Caco-2 (cell line): ENCODE measurements at regions not wholly inside any gene's neighbourhood (a gene's known extent, or its start where the extent isn't known, plus 50 kb on each side); places are given as distances from the start of the nearest gene placed in this dataset.
"Not testable (repeated sequence)": the region's sequence is repeated elsewhere in the genome, so short reads cannot be mapped to it uniquely, and the experiment has no call there.

Source experiments
- BruUV-seq: library from RNA; stranded (reverse); fragments of 400-500 nt; replicated peaks from 2 replicates; lab custom pipeline; 2021; lab: Mats Ljungman, UMichigan
- CTCF ChIA-PET: fragments of 300-600 bp; sonication (Branson Sonifier 250); formaldehyde crosslinking; loops from one replicate; lab custom pipeline; 2022; ENCODE audit warnings: antibody characterized with exemption; lab: Charles Lee
- POLR2A ChIA-PET: fragments of 300-600 bp; sonication (Branson Sonifier 250); formaldehyde crosslinking; loops from one replicate; lab custom pipeline; 2022; ENCODE audit warnings: antibody characterized with exemption; lab: Charles Lee
- DNase-seq, 2 experiments: peaks; one replicate each; pipeline versions ENCODE4 v3.0.0 to v3.0.0-alpha.2; 2020 to 2022
- H3K27me3 ChIP-seq: replicated peaks from 2 replicates; pipeline ENCODE4 v1.6.0; 2011; ENCODE audit warnings: low read length; ENCODE audit not compliant: control insufficient read depth, insufficient read depth
- H3K36me3 ChIP-seq: 2 replicates; pipeline ENCODE4 v1.5.1; 2011; ENCODE audit warnings: low read length; ENCODE audit not compliant: control insufficient read depth, insufficient read depth
- H3K4me1 ChIP-seq: fragments of 250-450 bp; sonication (Bioruptor Pico); 2 replicates; pipeline ENCODE4 v1.5.1; 2020; ENCODE audit warnings: mild to moderate bottlenecking
- H3K4me3 ChIP-seq: 2 replicates; pipeline ENCODE4 v1.5.1; 2011; ENCODE audit warnings: low read depth, mild to moderate bottlenecking, control low read depth, low read length
- H3K9me3 ChIP-seq: fragments of 250-450 bp; sonication (Bioruptor Pico); 2 replicates; pipeline ENCODE4 v1.5.1; 2020; ENCODE audit warnings: mild to moderate bottlenecking, moderate library complexity
- H3K27ac Mint-ChIP-seq: one replicate; pipeline ENCODE4 v1.8.0; 2022; ENCODE audit warnings: mixed read lengths; ENCODE audit not compliant: unreplicated experiment
- H3K27me3 Mint-ChIP-seq: one replicate; pipeline ENCODE4 v1.8.0; 2022; ENCODE audit warnings: mixed read lengths; ENCODE audit not compliant: insufficient read depth, unreplicated experiment
- H3K36me3 Mint-ChIP-seq: one replicate; pipeline ENCODE4 v1.8.0; 2022; ENCODE audit warnings: mild to moderate bottlenecking, mixed read lengths; ENCODE audit not compliant: insufficient read depth, unreplicated experiment
- H3K4me1 Mint-ChIP-seq: one replicate; pipeline ENCODE4 v1.8.0; 2022; ENCODE audit warnings: low read depth, mixed read lengths; ENCODE audit not compliant: unreplicated experiment
- H3K4me3 Mint-ChIP-seq: one replicate; pipeline ENCODE4 v1.8.0; 2022; ENCODE audit warnings: mild to moderate bottlenecking, moderate library complexity, mixed read lengths; ENCODE audit not compliant: unreplicated experiment
- H3K9me3 Mint-ChIP-seq: one replicate; pipeline ENCODE4 v1.8.0; 2022; ENCODE audit warnings: mixed read lengths; ENCODE audit not compliant: unreplicated experiment
- CTCF ChIP-seq, 2 experiments: fragments of 200-600 bp in 1 of 2; IDR thresholded peaks; 1 replicate in 1 of 2; 2 replicates in 1 of 2; pipeline versions ENCODE4 v1.5.1 to v1.8.0; 2011 to 2022; ENCODE audit warnings: antibody characterized with exemption in 1 of 2, control low read depth in 1 of 2, inconsistent platforms in 1 of 2, low read depth in 1 of 2, low read length in 1 of 2, mild to moderate bottlenecking in 1 of 2, moderate library complexity in 1 of 2; ENCODE audit not compliant: insufficient read depth in 1 of 2, severe bottlenecking in 1 of 2, unreplicated experiment in 1 of 2
- intact Hi-C: fragments of 100-400 bp; cut with micrococcal nuclease; formaldehyde crosslinking; loops from one replicate; pipeline ENCODE4 v1.10.0; 2022; ENCODE audit not compliant: unreplicated experiment

GRCh38 chr16:85517563-85518179, 95.5 kb upstream of the GSE1 start:
- CTCF ChIA-PET = no interaction called here
- POLR2A ChIA-PET = no interaction called here

GRCh38 chr16:85518398-85519049, 94.6 kb upstream of the GSE1 start:
- H3K4me3 ChIP-seq = no peak overlapping the region
- H3K4me1 ChIP-seq = peaks cover 64% of the 10 kb centered on the region
- no peaks in the 10 kb centered on the region for H3K9me3 ChIP-seq
- intact Hi-C loops = no loop called here
- BruUV-seq = no TSS peak
- Mint-ChIP-seq H3K9me3 (peaks cover 14% of the 10 kb centered on the region), H3K27me3 (no peaks in the 10 kb centered on the region), H3K36me3 (peaks cover 26% of the 10 kb centered on the region), H3K4me1 (peaks cover 54% of the 10 kb centered on the region), H3K4me3 (no peak overlapping the region), H3K27ac (no peak overlapping the region)
- no peaks in the 10 kb centered on the region for H3K27me3 ChIP-seq
- no peak for TF ChIP-seq CTCF (IDR thresholded peaks at IDR 0.05; ENCODE audit: insufficient read depth in 1 of 2, low read depth in 1 of 2, low read length in 1 of 2, severe bottlenecking in 1 of 2, unreplicated experiment in 1 of 2)
- H3K36me3 ChIP-seq = no peaks in the 10 kb centered on the region
- POLR2A ChIA-PET = no interaction called here
- CTCF ChIA-PET = no interaction called here
- DNase-seq = no peak

More at GRCh38 chr16:85517563-85518179, 95.5 kb upstream of the GSE1 start:
- H3K27me3 ChIP-seq = no peaks in the 10 kb centered on the region
- H3K4me1 Mint-ChIP-seq = peaks cover 51% of the 10 kb centered on the region
- H3K9me3 Mint-ChIP-seq = peaks cover 14% of the 10 kb centered on the region
- TF ChIP-seq CTCF (IDR thresholded peaks at IDR 0.05; ENCODE audit: insufficient read depth in 1 of 2, low read depth in 1 of 2, low read length in 1 of 2, severe bottlenecking in 1 of 2, unreplicated experiment in 1 of 2) = no peak
- H3K27me3 Mint-ChIP-seq = no peaks in the 10 kb centered on the region
- H3K4me1 ChIP-seq = peaks cover 64% of the 10 kb centered on the region
- no peak for DNase-seq
- no peaks in the 10 kb centered on the region for H3K36me3 ChIP-seq
- intact Hi-C loops = no loop called here
- H3K4me3 ChIP-seq = no peak overlapping the region
- H3K4me3 Mint-ChIP-seq = no peak overlapping the region
- peaks cover 28% of the 10 kb centered on the region for H3K36me3 Mint-ChIP-seq
- H3K9me3 ChIP-seq = no peaks in the 10 kb centered on the region
- H3K27ac Mint-ChIP-seq = peak overlapping the region; percentile 45
- BruUV-seq = no TSS peak

GRCh38 chr16:85519050-85519440, 94.1 kb upstream of the GSE1 start:
- H3K4me3 ChIP-seq, POLR2A ChIA-PET, CTCF ChIA-PET, BruUV-seq, intact Hi-C loops, H3K36me3 ChIP-seq, H3K27me3 Mint-ChIP-seq, H3K27ac Mint-ChIP-seq, H3K9me3 ChIP-seq, DNase-seq, H3K4me3 Mint-ChIP-seq, H3K27me3 ChIP-seq: not testable (repeated sequence)
- Mint-ChIP-seq H3K9me3 (peaks cover 14% of the 10 kb centered on the region), H3K36me3 (peaks cover 24% of the 10 kb centered on the region), H3K4me1 (peaks cover 53% of the 10 kb centered on the region)
- peaks cover 64% of the 10 kb centered on the region for H3K4me1 ChIP-seq
